ENCODE measurements at regions not wholly inside any gene's neighbourhood (a gene's known extent, or its start where the extent isn't known, plus 50 kb on each side); places are given as distances from the start of the nearest gene placed in this dataset.

- in situ Hi-C loops (cut with HindIII; ENCODE audit: low pct_unique_long_range_greater_than_20kb, low sequenced_read_pairs) (no loop called here), intact Hi-C loops (cut with micrococcal nuclease; ENCODE audit: unreplicated experiment) (loop anchor here (5.0 kb wide), 1 partner anchor 239 kb away; no protein-coding TSS in a partner anchor)
- no peak overlapping the region for H3K4me3 ChIP-seq (ENCODE audit: low read depth in 2 of 2, low read length in 2 of 2)
- H3K9me3 ChIP-seq (ENCODE audit: control insufficient read depth, insufficient read depth, low read depth, low read length), result peaks cover 14% of the 10 kb centered on the region; the same call in 1 of the 2 replicates
- no peaks in the 10 kb centered on the region for H3K27me3 ChIP-seq (ENCODE audit: control insufficient read depth, insufficient read depth, low read length)
- no TSS peak for BruUV-seq (replicated peaks)
- no peak for TF ChIP-seq SIN3A (IDR thresholded peaks at IDR 0.05; ENCODE audit: borderline replicate concordance, insufficient read depth, low read depth, low read length)
- TF ChIP-seq, protein P1, sequence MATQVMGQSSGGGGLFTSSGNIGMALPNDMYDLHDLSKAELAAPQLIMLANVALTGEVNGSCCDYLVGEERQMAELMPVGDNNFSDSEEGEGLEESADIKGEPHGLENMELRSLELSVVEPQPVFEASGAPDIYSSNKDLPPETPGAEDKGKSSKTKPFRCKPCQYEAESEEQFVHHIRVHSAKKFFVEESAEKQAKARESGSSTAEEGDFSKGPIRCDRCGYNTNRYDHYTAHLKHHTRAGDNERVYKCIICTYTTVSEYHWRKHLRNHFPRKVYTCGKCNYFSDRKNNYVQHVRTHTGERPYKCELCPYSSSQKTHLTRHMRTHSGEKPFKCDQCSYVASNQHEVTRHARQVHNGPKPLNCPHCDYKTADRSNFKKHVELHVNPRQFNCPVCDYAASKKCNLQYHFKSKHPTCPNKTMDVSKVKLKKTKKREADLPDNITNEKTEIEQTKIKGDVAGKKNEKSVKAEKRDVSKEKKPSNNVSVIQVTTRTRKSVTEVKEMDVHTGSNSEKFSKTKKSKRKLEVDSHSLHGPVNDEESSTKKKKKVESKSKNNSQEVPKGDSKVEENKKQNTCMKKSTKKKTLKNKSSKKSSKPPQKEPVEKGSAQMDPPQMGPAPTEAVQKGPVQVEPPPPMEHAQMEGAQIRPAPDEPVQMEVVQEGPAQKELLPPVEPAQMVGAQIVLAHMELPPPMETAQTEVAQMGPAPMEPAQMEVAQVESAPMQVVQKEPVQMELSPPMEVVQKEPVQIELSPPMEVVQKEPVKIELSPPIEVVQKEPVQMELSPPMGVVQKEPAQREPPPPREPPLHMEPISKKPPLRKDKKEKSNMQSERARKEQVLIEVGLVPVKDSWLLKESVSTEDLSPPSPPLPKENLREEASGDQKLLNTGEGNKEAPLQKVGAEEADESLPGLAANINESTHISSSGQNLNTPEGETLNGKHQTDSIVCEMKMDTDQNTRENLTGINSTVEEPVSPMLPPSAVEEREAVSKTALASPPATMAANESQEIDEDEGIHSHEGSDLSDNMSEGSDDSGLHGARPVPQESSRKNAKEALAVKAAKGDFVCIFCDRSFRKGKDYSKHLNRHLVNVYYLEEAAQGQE (IDR thresholded peaks at IDR 0.05; ENCODE audit: insufficient read depth in 1 of 2, low read depth in 2 of 2, low read length in 1 of 2), result no peak
- TF ChIP-seq, protein P2, sequence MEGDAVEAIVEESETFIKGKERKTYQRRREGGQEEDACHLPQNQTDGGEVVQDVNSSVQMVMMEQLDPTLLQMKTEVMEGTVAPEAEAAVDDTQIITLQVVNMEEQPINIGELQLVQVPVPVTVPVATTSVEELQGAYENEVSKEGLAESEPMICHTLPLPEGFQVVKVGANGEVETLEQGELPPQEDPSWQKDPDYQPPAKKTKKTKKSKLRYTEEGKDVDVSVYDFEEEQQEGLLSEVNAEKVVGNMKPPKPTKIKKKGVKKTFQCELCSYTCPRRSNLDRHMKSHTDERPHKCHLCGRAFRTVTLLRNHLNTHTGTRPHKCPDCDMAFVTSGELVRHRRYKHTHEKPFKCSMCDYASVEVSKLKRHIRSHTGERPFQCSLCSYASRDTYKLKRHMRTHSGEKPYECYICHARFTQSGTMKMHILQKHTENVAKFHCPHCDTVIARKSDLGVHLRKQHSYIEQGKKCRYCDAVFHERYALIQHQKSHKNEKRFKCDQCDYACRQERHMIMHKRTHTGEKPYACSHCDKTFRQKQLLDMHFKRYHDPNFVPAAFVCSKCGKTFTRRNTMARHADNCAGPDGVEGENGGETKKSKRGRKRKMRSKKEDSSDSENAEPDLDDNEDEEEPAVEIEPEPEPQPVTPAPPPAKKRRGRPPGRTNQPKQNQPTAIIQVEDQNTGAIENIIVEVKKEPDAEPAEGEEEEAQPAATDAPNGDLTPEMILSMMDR (IDR thresholded peaks at IDR 0.05), result no peak
- TF ChIP-seq POLR2AphosphoS5 (IDR thresholded peaks at IDR 0.05; ENCODE audit: low read depth, low read length), result no peak
- no peak for TF ChIP-seq TCF7L2 (IDR thresholded peaks at IDR 0.05; ENCODE audit: low read depth, low read length)
- ATAC-seq (no peak), DNase-seq (ENCODE audit: low read depth, low spot score) (no peak)
- H3K36me3 ChIP-seq (ENCODE audit: control insufficient read depth, insufficient read depth, low read length), result no peaks in the 10 kb centered on the region
- ChIA-PET POLR2A (no interaction called here), CTCF (no interaction called here)
- H3K27ac ChIP-seq (ENCODE audit: low read length), result peak overlapping the region; percentile 63
- H3K4me1 ChIP-seq (ENCODE audit: control insufficient read depth, insufficient read depth, low read length), result peaks cover 10% of the 10 kb centered on the region
Measured at GRCh38 chr5:92313385-92313784, 930.3 kb upstream of the ARRDC3 start.

DNA sequence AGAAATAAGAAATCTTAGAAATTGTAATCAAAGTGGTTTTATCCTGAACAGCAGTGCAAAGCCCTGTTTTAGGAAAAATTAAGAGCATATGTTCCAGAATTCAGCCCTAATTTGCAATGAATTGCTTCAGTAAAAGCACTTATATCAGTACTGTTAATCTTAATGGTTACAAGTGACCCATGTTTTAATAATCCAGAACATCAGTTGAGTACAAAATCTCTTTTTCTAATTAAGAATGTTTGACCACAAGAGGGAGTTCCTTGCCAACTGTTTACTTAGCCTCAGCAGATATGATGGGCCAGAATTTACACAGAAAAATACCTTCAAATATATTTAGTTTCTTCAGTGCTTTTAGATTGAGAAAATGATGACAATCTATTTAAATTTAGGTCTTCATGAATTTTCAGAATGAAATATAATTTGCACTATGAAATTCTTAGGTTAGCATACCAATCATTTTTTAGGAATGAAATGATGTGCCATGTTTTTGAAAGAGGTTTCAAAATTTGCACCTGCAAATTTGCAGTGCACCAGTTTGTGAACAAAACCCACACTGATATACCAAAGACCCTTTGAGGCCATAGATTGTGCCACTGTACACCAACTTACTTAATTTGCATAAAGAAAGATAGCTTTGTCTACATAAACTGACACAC lies 926.3 kb upstream of the ARRDC3 start:
- H3K9me3 ChIP-seq (ENCODE audit: control insufficient read depth, insufficient read depth, low read depth, low read length), result peaks cover 14% of the 10 kb centered on the region; the same call in 1 of the 2 replicates
- peak overlapping the region; percentile 82 for H3K27ac ChIP-seq (ENCODE audit: low read length)
- TF ChIP-seq, protein P2 (IDR thresholded peaks at IDR 0.05), result peak; percentile 60; the same call in 1 of the 2 replicates
- no peak for TF ChIP-seq TCF7L2 (IDR thresholded peaks at IDR 0.05; ENCODE audit: low read depth, low read length)
- no peaks in the 10 kb centered on the region for H3K36me3 ChIP-seq (ENCODE audit: control insufficient read depth, insufficient read depth, low read length)
- POLR2A ChIA-PET, result no interaction called here
- H3K4me1 ChIP-seq (ENCODE audit: control insufficient read depth, insufficient read depth, low read length), result peaks cover 16% of the 10 kb centered on the region
- CTCF ChIA-PET, result no interaction called here
- DNase-seq (ENCODE audit: low read depth, low spot score) (peak; percentile 24), ATAC-seq (peak; percentile 71; the same call in 1 of the 2 replicates)
- H3K27me3 ChIP-seq (ENCODE audit: control insufficient read depth, insufficient read depth, low read length), result no peaks in the 10 kb centered on the region
- in situ Hi-C loops (cut with HindIII; ENCODE audit: low pct_unique_long_range_greater_than_20kb, low sequenced_read_pairs) (no loop called here), intact Hi-C loops (cut with micrococcal nuclease; ENCODE audit: unreplicated experiment) (loop anchor here (5.0 kb wide), 1 partner anchor 382 kb away; no protein-coding TSS in a partner anchor)
- BruUV-seq (replicated peaks), result no TSS peak
- H3K4me3 ChIP-seq (ENCODE audit: low read depth in 2 of 2, low read length in 2 of 2), result no peak overlapping the region
